Ishikawa (cell line): ENCODE measurements at regions not wholly inside any gene's neighbourhood (a gene's known extent, or its start where the extent isn't known, plus 50 kb on each side); places are given as distances from the start of the nearest gene placed in this dataset.

Experiments used
- CEBPB ChIP-seq: IDR thresholded peaks from 2 replicates; pipeline ENCODE4 v1.6.1; 2012
- EP300 ChIP-seq: IDR thresholded peaks from 2 replicates; pipeline ENCODE4 v1.6.1; 2012; ENCODE audit warnings: borderline replicate concordance
- MAX ChIP-seq: IDR thresholded peaks from 2 replicates; pipeline ENCODE4 v1.6.1; 2012
- NFIC ChIP-seq: IDR thresholded peaks from 2 replicates; pipeline ENCODE4 v1.6.1; 2012
- REST ChIP-seq: IDR thresholded peaks from 2 replicates; pipeline ENCODE4 v1.6.1; 2012; ENCODE audit warnings: low read depth, mild to moderate bottlenecking
- TAF1 ChIP-seq: IDR thresholded peaks from 2 replicates; pipeline ENCODE4 v1.6.1; 2012; ENCODE audit warnings: low read depth, mild to moderate bottlenecking
- YY1 ChIP-seq: IDR thresholded peaks from 2 replicates; pipeline ENCODE4 v1.6.1; 2012; ENCODE audit warnings: low read depth
- TF ChIP-seq, protein P1 (sequence below): IDR thresholded peaks from 2 replicates; pipeline ENCODE4 v1.6.1; 2012

DNA sequence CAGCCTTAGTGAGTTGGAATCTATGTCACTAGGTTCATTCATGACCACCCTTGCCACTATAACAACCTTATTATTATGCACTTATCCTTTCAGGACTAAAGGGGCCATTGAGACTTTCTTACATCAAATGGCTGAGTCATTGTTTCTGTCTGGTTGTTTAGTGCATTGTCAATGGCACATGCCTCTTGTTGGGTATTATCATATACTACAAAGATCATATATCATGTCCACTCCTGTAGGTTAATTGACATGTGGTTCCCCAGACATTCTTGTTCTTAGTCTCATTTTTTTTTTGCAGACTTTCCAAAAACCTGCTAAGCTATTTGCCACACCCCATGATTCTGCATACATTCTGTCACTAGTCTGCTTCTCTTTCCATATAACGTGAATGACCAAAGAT lies 66.7 kb upstream of the PRDM9 start:
- TF ChIP-seq EP300: no peak
- TF ChIP-seq TAF1: no peak
- no peak for TF ChIP-seq YY1
- TF ChIP-seq REST: no peak
- no peak for TF ChIP-seq NFIC
- no peak for TF ChIP-seq CEBPB
- no peak for TF ChIP-seq MAX
- TF ChIP-seq, protein P1, sequence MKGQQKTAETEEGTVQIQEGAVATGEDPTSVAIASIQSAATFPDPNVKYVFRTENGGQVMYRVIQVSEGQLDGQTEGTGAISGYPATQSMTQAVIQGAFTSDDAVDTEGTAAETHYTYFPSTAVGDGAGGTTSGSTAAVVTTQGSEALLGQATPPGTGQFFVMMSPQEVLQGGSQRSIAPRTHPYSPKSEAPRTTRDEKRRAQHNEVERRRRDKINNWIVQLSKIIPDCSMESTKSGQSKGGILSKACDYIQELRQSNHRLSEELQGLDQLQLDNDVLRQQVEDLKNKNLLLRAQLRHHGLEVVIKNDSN: no peak
